IMR-90 (cell line): ENCODE measurements at regions not wholly inside any gene's neighbourhood (a gene's known extent, or its start where the extent isn't known, plus 50 kb on each side); places are given as distances from the start of the nearest gene placed in this dataset.
"Not testable (repeated sequence)": the region's sequence is repeated elsewhere in the genome, so short reads cannot be mapped to it uniquely, and the experiment has no call there.

Experiments used
- ATAC-seq: fragments of 200-7000 bp; cut with Tn5 transposase; 2 replicates; pipeline ENCODE4 v1.9.1; 2020; ENCODE audit warnings: low read depth, mild to moderate bottlenecking, moderate library complexity
- BruUV-seq: library from RNA; stranded (reverse); fragments of 400-500 nt; replicated peaks from 2 replicates; lab custom pipeline; 2021; lab: Mats Ljungman, UMichigan
- CTCF ChIA-PET: fragments of 300-600 bp; formaldehyde crosslinking; extraction: SDS; loops from one replicate; lab custom pipeline; 2021; ENCODE audit warnings: antibody characterized with exemption; lab: Yijun Ruan, JAX
- POLR2A ChIA-PET: fragments of 300-600 bp; sonication (Branson Sonifier 250); formaldehyde crosslinking; loops from one replicate; lab custom pipeline; 2022; ENCODE audit warnings: antibody characterized with exemption; ENCODE audit not compliant: unreplicated experiment; lab: Charles Lee
- DNase-seq: peaks from one replicate; pipeline ENCODE4 v3.0.0; 2013
- H2AFZ ChIP-seq: replicated peaks from 2 replicates; pipeline ENCODE3; 2013; ENCODE audit warnings: low read length, mild to moderate bottlenecking; ENCODE audit not compliant: poor library complexity
- H2AK5ac ChIP-seq: 2 replicates; pipeline ENCODE4 v1.6.1; 2013; ENCODE audit warnings: low read depth, low read length, inconsistent platforms
- H2AK9ac ChIP-seq: replicated peaks from 2 replicates; pipeline ENCODE3; 2013; ENCODE audit warnings: mild to moderate bottlenecking, low read depth, low read length, moderate library complexity; ENCODE audit not compliant: poor library complexity
- H2BK120ac ChIP-seq: 2 replicates; pipeline ENCODE4 v1.6.1; 2013; ENCODE audit warnings: low read depth, low read length, inconsistent platforms
- H2BK15ac ChIP-seq: 3 replicates; pipeline ENCODE4 v1.6.1; 2013; ENCODE audit warnings: low read depth, low read length, inconsistent platforms
- H2BK20ac ChIP-seq: 2 replicates; pipeline ENCODE4 v1.6.1; 2013; ENCODE audit warnings: low read depth, mild to moderate bottlenecking, inconsistent platforms, low read length, moderate library complexity
- H2BK5ac ChIP-seq: 2 replicates; pipeline ENCODE4 v1.6.1; 2013; ENCODE audit warnings: mild to moderate bottlenecking, low read depth, low read length, inconsistent platforms; ENCODE audit not compliant: poor library complexity, severe bottlenecking
- H3K14ac ChIP-seq: replicated peaks from 2 replicates; pipeline ENCODE4 v1.6.1; 2013; ENCODE audit warnings: low read depth, low read length, inconsistent platforms
- H3K18ac ChIP-seq: 2 replicates; pipeline ENCODE4 v1.6.1; 2013; ENCODE audit warnings: low read depth, low read length, control low read depth
- H3K23ac ChIP-seq: 2 replicates; pipeline ENCODE4 v1.6.1; 2013; ENCODE audit warnings: low read depth, low read length, inconsistent platforms
- H3K27ac ChIP-seq: 2 replicates; pipeline ENCODE4 v1.5.1; 2013; ENCODE audit warnings: mild to moderate bottlenecking, control low read depth, low read length; ENCODE audit not compliant: insufficient read depth
- H3K27me3 ChIP-seq: 2 replicates; pipeline ENCODE4 v1.6.1; 2013; ENCODE audit warnings: low read length; ENCODE audit not compliant: control insufficient read depth, insufficient read depth
- H3K36me3 ChIP-seq: 2 replicates; pipeline ENCODE4 v1.6.1; 2013; ENCODE audit warnings: low read length, mixed read lengths; ENCODE audit not compliant: control insufficient read depth, insufficient read depth
- H3K4ac ChIP-seq: 2 replicates; pipeline ENCODE4 v1.6.1; 2013; ENCODE audit warnings: low read depth, low read length, inconsistent platforms
- H3K4me1 ChIP-seq: 2 replicates; pipeline ENCODE4 v1.6.1; 2013; ENCODE audit warnings: low read length, mixed read lengths; ENCODE audit not compliant: control insufficient read depth, insufficient read depth
- H3K4me2 ChIP-seq: 2 replicates; pipeline ENCODE4 v1.6.1; 2013; ENCODE audit warnings: low read depth, mild to moderate bottlenecking, control low read depth, low read length, moderate library complexity
- H3K4me3 ChIP-seq: 2 replicates; pipeline ENCODE4 v1.5.1; 2013; ENCODE audit warnings: low read depth, mild to moderate bottlenecking, control low read depth, low read length, moderate library complexity; ENCODE audit not compliant: insufficient read depth
- H3K56ac ChIP-seq: 2 replicates; pipeline ENCODE4 v1.6.1; 2013; ENCODE audit warnings: low read length, inconsistent platforms; ENCODE audit not compliant: insufficient read depth; ENCODE audit errors: extremely low read depth
- H3K79me1 ChIP-seq, 2 experiments: 2 replicates each; pipeline ENCODE4 v1.6.1; 2013; ENCODE audit warnings: low read length in 2 of 2, inconsistent platforms in 1 of 2, low read depth in 1 of 2
- H3K9ac ChIP-seq: 2 replicates; pipeline ENCODE4 v1.6.1; 2013; ENCODE audit warnings: low read depth, low read length, control low read depth
- H3K9me1 ChIP-seq: 2 replicates; pipeline ENCODE4 v1.6.1; 2013; ENCODE audit warnings: low read length, inconsistent platforms; ENCODE audit not compliant: insufficient read depth
- H3K9me3 ChIP-seq: 2 replicates; pipeline ENCODE4 v1.6.1; 2013; ENCODE audit warnings: low read length; ENCODE audit not compliant: control insufficient read depth, insufficient read depth
- H4K20me1 ChIP-seq: 2 replicates; pipeline ENCODE4 v1.6.1; 2013; ENCODE audit warnings: low read length, inconsistent platforms; ENCODE audit not compliant: insufficient read depth
- H4K5ac ChIP-seq: 2 replicates; pipeline ENCODE4 v1.6.1; 2013; ENCODE audit warnings: mild to moderate bottlenecking, low read depth, low read length, control low read depth
- H4K8ac ChIP-seq, 2 experiments: 2 replicates each; pipeline ENCODE4 v1.6.1; 2013; ENCODE audit warnings: low read depth in 2 of 2, low read length in 2 of 2, control low read depth in 1 of 2, inconsistent platforms in 1 of 2
- H4K91ac ChIP-seq: 2 replicates; pipeline ENCODE4 v1.6.1; 2013; ENCODE audit warnings: low read depth, low read length, inconsistent platforms; ENCODE audit not compliant: insufficient read depth
- WGBS, 2 experiments: methylation state at CpG; one replicate each; pipeline versions ENCODE4 v1.1.5 to v1.1.7; 2013; ENCODE audit warnings: missing lambda C conversion rate in 2 of 2; ENCODE audit not compliant: insufficient read length in 1 of 2; ENCODE audit errors: extremely low coverage in 2 of 2; 5-methylcytosine and 5-hydroxymethylcytosine counted together
- dilution Hi-C: fragments of 300-500 bp; cut with HindIII; formaldehyde crosslinking; loops from one replicate; pipeline ENCODE4 v1.14.3; 2018; ENCODE audit warnings: low sequenced_read_pairs; ENCODE audit not compliant: unreplicated experiment
- in situ Hi-C: fragments of 300-500 bp; cut with MboI; formaldehyde crosslinking; loops from 3 replicates; pipeline ENCODE4 v1.14.3; 2019; ENCODE audit warnings: low sequenced_read_pairs, inconsistent platforms, mixed read lengths
- intact Hi-C: fragments of 100-400 bp; cut with micrococcal nuclease; formaldehyde crosslinking; loops from 2 replicates; pipeline ENCODE4 v1.10.0; 2022

DNA sequence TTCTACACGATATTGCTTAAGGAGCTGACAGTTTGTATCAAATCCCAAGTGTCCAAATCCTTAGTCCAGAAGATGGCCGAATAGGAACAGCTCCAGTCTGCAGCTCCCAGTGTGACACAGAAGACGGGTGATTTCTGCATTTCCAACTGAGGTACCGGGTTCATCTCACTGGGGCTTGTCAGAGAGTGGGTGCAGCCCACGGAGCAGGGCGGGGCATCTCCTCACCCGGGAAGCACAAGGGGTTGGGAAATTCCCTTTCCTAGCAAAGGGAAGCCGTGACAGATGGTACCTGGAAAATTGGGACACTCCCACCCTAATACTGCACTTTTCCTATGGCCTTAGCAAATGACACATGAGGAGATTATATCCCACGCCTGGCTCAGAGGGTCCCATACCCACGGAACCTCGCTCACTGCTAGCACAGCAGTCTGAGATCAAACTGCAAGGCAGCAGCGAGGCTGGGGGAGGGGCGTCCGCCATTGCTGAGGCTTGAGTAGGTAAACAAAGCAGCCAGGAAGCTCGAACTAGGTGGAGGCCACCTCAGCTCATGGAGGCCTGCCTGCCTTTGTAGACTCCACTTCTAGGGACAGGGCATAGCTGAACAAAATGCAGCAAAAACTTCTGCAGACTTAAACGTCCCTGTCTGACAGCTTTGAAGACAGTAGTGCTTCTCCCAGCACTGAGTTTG lies 162.3 kb upstream of the MAP2 start:
- H4K5ac ChIP-seq, H3K36me3 ChIP-seq, H3K4me1 ChIP-seq, DNase-seq, H3K9ac ChIP-seq, H3K9me1 ChIP-seq, H3K79me1 ChIP-seq, H3K27me3 ChIP-seq, ATAC-seq, in situ Hi-C loops, H3K18ac ChIP-seq, POLR2A ChIA-PET, H3K27ac ChIP-seq, H3K4me3 ChIP-seq, H2BK120ac ChIP-seq, intact Hi-C loops, H3K4me2 ChIP-seq, H2BK15ac ChIP-seq, dilution Hi-C loops, H2AK5ac ChIP-seq, H4K91ac ChIP-seq, H3K14ac ChIP-seq, BruUV-seq, CTCF ChIA-PET, H3K23ac ChIP-seq, H4K8ac ChIP-seq, H2BK5ac ChIP-seq, H2BK20ac ChIP-seq, H3K56ac ChIP-seq, H2AFZ ChIP-seq, H4K20me1 ChIP-seq, H3K4ac ChIP-seq, H2AK9ac ChIP-seq, H3K9me3 ChIP-seq: not testable (repeated sequence)
- no CpG with 5 or more reads among the region's 16 CpGs for WGBS, 2 experiments
